ENCODE measurements at regions not wholly inside any gene's neighbourhood (a gene's known extent, or its start where the extent isn't known, plus 50 kb on each side); places are given as distances from the start of the nearest gene placed in this dataset.

GRCh38 chr1:4509206-4509605 lies 145.2 kb upstream of the AJAP1 start:
- no peak for TF ChIP-seq CTCF (IDR thresholded peaks at IDR 0.05; ENCODE audit: low read depth, low read length)
- no peak for TF ChIP-seq EZH2phosphoT487 (IDR thresholded peaks at IDR 0.05; ENCODE audit: low read depth)
